H9 (cell line): ENCODE measurements at regions not wholly inside any gene's neighbourhood (a gene's known extent, or its start where the extent isn't known, plus 50 kb on each side); places are given as distances from the start of the nearest gene placed in this dataset.

Source experiments
- DNase-seq: peaks from one replicate; pipeline ENCODE4 v3.0.0-alpha.2; 2017
- H2AFZ ChIP-seq: one replicate; pipeline ENCODE4 v1.6.1; 2013; ENCODE audit warnings: mild to moderate bottlenecking, low read length, control low read depth, moderate library complexity
- H2AK5ac ChIP-seq: 2 replicates; pipeline ENCODE4 v1.6.1; 2013; ENCODE audit warnings: low read length, control low read depth, mixed read lengths; ENCODE audit not compliant: insufficient read length
- H2BK120ac ChIP-seq: one replicate; pipeline ENCODE4 v1.6.1; 2013; ENCODE audit warnings: low read depth, mild to moderate bottlenecking, low read length, control low read depth, inconsistent platforms; ENCODE audit not compliant: poor library complexity, severe bottlenecking
- H2BK12ac ChIP-seq: 2 replicates; pipeline ENCODE4 v1.6.1; 2013; ENCODE audit warnings: low read length, control low read depth, mixed read lengths, low read depth; ENCODE audit not compliant: insufficient read length
- H2BK15ac ChIP-seq: 2 replicates; pipeline ENCODE4 v1.6.1; 2013; ENCODE audit warnings: low read depth, low read length, control low read depth
- H2BK20ac ChIP-seq: one replicate; pipeline ENCODE4 v1.6.1; 2013; ENCODE audit warnings: low read depth, mild to moderate bottlenecking, low read length, control low read depth, inconsistent platforms; ENCODE audit not compliant: poor library complexity, severe bottlenecking
- H2BK5ac ChIP-seq: 2 replicates; pipeline ENCODE4 v1.6.1; 2013; ENCODE audit warnings: low read length, control low read depth, mixed read lengths; ENCODE audit not compliant: insufficient read length
- H3K14ac ChIP-seq: 2 replicates; pipeline ENCODE4 v1.6.1; 2013; ENCODE audit warnings: low read length, control low read depth; ENCODE audit not compliant: insufficient read depth
- H3K18ac ChIP-seq: 2 replicates; pipeline ENCODE4 v1.6.1; 2013; ENCODE audit warnings: low read depth, mild to moderate bottlenecking, mixed read lengths, low read length, control low read depth; ENCODE audit not compliant: insufficient read length
- H3K23ac ChIP-seq: 2 replicates; pipeline ENCODE4 v1.6.1; 2013; ENCODE audit warnings: low read length, control low read depth, mixed read lengths, low read depth; ENCODE audit not compliant: insufficient read length
- H3K23me2 ChIP-seq: 2 replicates; pipeline ENCODE4 v1.6.1; 2013; ENCODE audit warnings: low read depth, mild to moderate bottlenecking, mixed read lengths, low read length, control low read depth; ENCODE audit not compliant: insufficient read length, poor library complexity, severe bottlenecking
- H3K27ac ChIP-seq: 2 replicates; pipeline ENCODE4 v1.5.1; 2013; ENCODE audit warnings: low read length, control low read depth, mixed read lengths, low read depth; ENCODE audit not compliant: insufficient read length
- H3K27me3 ChIP-seq: 2 replicates; pipeline ENCODE4 v1.6.1; 2013; ENCODE audit warnings: low read length, control low read depth, inconsistent platforms; ENCODE audit not compliant: insufficient read depth
- H3K4ac ChIP-seq: 2 replicates; pipeline ENCODE4 v1.6.1; 2013; ENCODE audit warnings: low read depth, mild to moderate bottlenecking, control low read depth, inconsistent platforms, low read length, moderate library complexity
- H3K4me1 ChIP-seq: 2 replicates; pipeline ENCODE4 v1.6.1; 2013; ENCODE audit warnings: low read length, control low read depth, inconsistent platforms; ENCODE audit not compliant: insufficient read depth
- H3K4me2 ChIP-seq: 2 replicates; pipeline ENCODE4 v1.6.1; 2013; ENCODE audit warnings: low read length, control low read depth, mixed read lengths; ENCODE audit not compliant: insufficient read length, insufficient read depth
- H3K56ac ChIP-seq: 2 replicates; pipeline ENCODE4 v1.6.1; 2013; ENCODE audit warnings: low read depth, mild to moderate bottlenecking, mixed read lengths, low read length, control low read depth; ENCODE audit not compliant: insufficient read length
- H3K79me1 ChIP-seq: 2 replicates; pipeline ENCODE4 v1.6.1; 2013; ENCODE audit warnings: low read depth, mild to moderate bottlenecking, moderate library complexity, low read length, control low read depth, inconsistent platforms; ENCODE audit not compliant: insufficient read depth, poor library complexity, severe bottlenecking
- H3K79me2 ChIP-seq: 2 replicates; pipeline ENCODE4 v1.6.1; 2013; ENCODE audit warnings: low read length, control low read depth, inconsistent platforms; ENCODE audit not compliant: insufficient read depth
- H3K9ac ChIP-seq: 2 replicates; pipeline ENCODE4 v1.6.1; 2013; ENCODE audit warnings: low read length, control low read depth, mixed read lengths; ENCODE audit not compliant: insufficient read length; ENCODE audit errors: extremely low read depth
- H3K9me3 ChIP-seq: one replicate; pipeline ENCODE4 v1.6.1; 2013; ENCODE audit warnings: low read depth, low read length, inconsistent platforms; ENCODE audit not compliant: control insufficient read depth
- H3T11ph ChIP-seq: one replicate; pipeline ENCODE4 v1.6.1; 2013; ENCODE audit warnings: mild to moderate bottlenecking, low read length, control low read depth, inconsistent platforms
- H4K20me1 ChIP-seq: one replicate; pipeline ENCODE4 v1.6.1; 2013; ENCODE audit not compliant: control insufficient read depth, insufficient read length, insufficient read depth
- H4K5ac ChIP-seq: 2 replicates; pipeline ENCODE4 v1.6.1; 2013; ENCODE audit warnings: low read depth, mild to moderate bottlenecking, mixed read lengths, low read length, control low read depth; ENCODE audit not compliant: insufficient read length
- H4K8ac ChIP-seq: replicated peaks from 2 replicates; pipeline ENCODE4 v1.6.1; 2013; ENCODE audit warnings: low read length, control low read depth, mixed read lengths, low read depth; ENCODE audit not compliant: insufficient read length
- H4K91ac ChIP-seq: 2 replicates; pipeline ENCODE4 v1.6.1; 2013; ENCODE audit warnings: low read depth, mild to moderate bottlenecking, moderate library complexity, mixed read lengths, low read length, control low read depth; ENCODE audit not compliant: insufficient read length
- H3K27ac Mint-ChIP-seq, 3 experiments: 2 replicates in 2 of 3; 3 replicates in 1 of 3; pipeline ENCODE4 v1.8.0; 2020 to 2021; ENCODE audit warnings: mixed read lengths in 3 of 3, mild to moderate bottlenecking in 1 of 3, moderate library complexity in 1 of 3
- H3K27me3 Mint-ChIP-seq: 2 replicates; pipeline ENCODE4 v1.8.0; 2021; ENCODE audit warnings: low read depth, mild to moderate bottlenecking, moderate library complexity, mixed read lengths
- H3K36me3 Mint-ChIP-seq, 3 experiments: 2 replicates in 2 of 3; 3 replicates in 1 of 3; pipeline ENCODE4 v1.8.0; 2020 to 2021; ENCODE audit warnings: low read depth in 3 of 3, mixed read lengths in 3 of 3; ENCODE audit not compliant: insufficient read depth in 1 of 3
- H3K4me1 Mint-ChIP-seq, 2 experiments: 2 replicates each; pipeline ENCODE4 v1.8.0; 2020; ENCODE audit warnings: mixed read lengths in 2 of 2
- H3K4me3 Mint-ChIP-seq, 2 experiments: 2 replicates in 1 of 2; 3 replicates in 1 of 2; pipeline ENCODE4 v1.8.0; 2020 to 2021; ENCODE audit warnings: mild to moderate bottlenecking in 2 of 2, mixed read lengths in 2 of 2, moderate library complexity in 1 of 2
- H3K9me3 Mint-ChIP-seq, 2 experiments: 2 replicates in 1 of 2; 3 replicates in 1 of 2; pipeline ENCODE4 v1.8.0; 2020; ENCODE audit warnings: mild to moderate bottlenecking in 2 of 2, mixed read lengths in 2 of 2, moderate library complexity in 1 of 2
- WGBS: extraction: QIAGEN DNeasy Blood & Tissue Kit; methylation state at CpG from one replicate; pipeline ENCODE4 v1.1.7; 2013; ENCODE audit warnings: missing lambda C conversion rate, low lambda C conversion rate, mixed read lengths; ENCODE audit not compliant: insufficient read length; ENCODE audit errors: extremely low coverage; 5-methylcytosine and 5-hydroxymethylcytosine counted together
- TF ChIP-seq, protein P1 (sequence below): fragments of 200-600 bp; sonication (generic); conservative IDR thresholded peaks from 3 replicates; pipeline ENCODE4 v1.8.0; 2021; ENCODE audit warnings: antibody characterized with exemption, mild to moderate bottlenecking

GRCh38 chr9:74064702-74065101, 432.4 kb upstream of the RORB start:
- H2BK120ac ChIP-seq = no peak overlapping the region
- H2BK12ac ChIP-seq = no peak overlapping the region
- no peak overlapping the region for H3K18ac ChIP-seq
- H3K56ac ChIP-seq = no peak overlapping the region
- no peak overlapping the region for H4K8ac ChIP-seq
- no peaks in the 10 kb centered on the region; a peak in 1 of 4 replicates for H3K4me1 Mint-ChIP-seq
- no peak overlapping the region for H4K91ac ChIP-seq
- peaks cover 6 to 20% (median 10%) of the 10 kb centered on the region in 3 experiments; a peak in 5 of 7 replicates for H3K36me3 Mint-ChIP-seq
- H3K14ac ChIP-seq = no peak overlapping the region
- H2BK5ac ChIP-seq = no peak overlapping the region
- H4K20me1 ChIP-seq = no peaks in the 10 kb centered on the region
- no peak overlapping the region for H3K23ac ChIP-seq
- H2AFZ ChIP-seq = no peak overlapping the region
- no CpG with 5 or more reads among the region's 2 CpGs for WGBS
- peaks cover 2% of the 10 kb centered on the region; the same call in 1 of the 2 replicates for H3K79me2 ChIP-seq
- H3K4me3 Mint-ChIP-seq = no peak overlapping the region
- no peaks in the 10 kb centered on the region for H3K79me1 ChIP-seq
- H2AK5ac ChIP-seq = no peak overlapping the region
- H3K27ac Mint-ChIP-seq = no peak overlapping the region
- H3K9ac ChIP-seq = no peak overlapping the region
- H3K27me3 ChIP-seq = no peaks in the 10 kb centered on the region
- no peak for DNase-seq
- no peak overlapping the region for H3K27ac ChIP-seq
- no peak overlapping the region for H3T11ph ChIP-seq
- H3K9me3 Mint-ChIP-seq = peaks cover 3% of the 10 kb centered on the region in 2 experiments; a peak in 4 of 5 replicates
- H3K4ac ChIP-seq = no peak overlapping the region
- H2BK20ac ChIP-seq = no peak overlapping the region
- no peak overlapping the region for H3K4me2 ChIP-seq
- H3K23me2 ChIP-seq = no peaks in the 10 kb centered on the region
- TF ChIP-seq, protein P1, sequence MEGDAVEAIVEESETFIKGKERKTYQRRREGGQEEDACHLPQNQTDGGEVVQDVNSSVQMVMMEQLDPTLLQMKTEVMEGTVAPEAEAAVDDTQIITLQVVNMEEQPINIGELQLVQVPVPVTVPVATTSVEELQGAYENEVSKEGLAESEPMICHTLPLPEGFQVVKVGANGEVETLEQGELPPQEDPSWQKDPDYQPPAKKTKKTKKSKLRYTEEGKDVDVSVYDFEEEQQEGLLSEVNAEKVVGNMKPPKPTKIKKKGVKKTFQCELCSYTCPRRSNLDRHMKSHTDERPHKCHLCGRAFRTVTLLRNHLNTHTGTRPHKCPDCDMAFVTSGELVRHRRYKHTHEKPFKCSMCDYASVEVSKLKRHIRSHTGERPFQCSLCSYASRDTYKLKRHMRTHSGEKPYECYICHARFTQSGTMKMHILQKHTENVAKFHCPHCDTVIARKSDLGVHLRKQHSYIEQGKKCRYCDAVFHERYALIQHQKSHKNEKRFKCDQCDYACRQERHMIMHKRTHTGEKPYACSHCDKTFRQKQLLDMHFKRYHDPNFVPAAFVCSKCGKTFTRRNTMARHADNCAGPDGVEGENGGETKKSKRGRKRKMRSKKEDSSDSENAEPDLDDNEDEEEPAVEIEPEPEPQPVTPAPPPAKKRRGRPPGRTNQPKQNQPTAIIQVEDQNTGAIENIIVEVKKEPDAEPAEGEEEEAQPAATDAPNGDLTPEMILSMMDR = no peak
- H2BK15ac ChIP-seq = no peak overlapping the region
- no peaks in the 10 kb centered on the region for H3K4me1 ChIP-seq
- H3K9me3 ChIP-seq = no peaks in the 10 kb centered on the region
- H4K5ac ChIP-seq = no peak overlapping the region
- no peaks in the 10 kb centered on the region for H3K27me3 Mint-ChIP-seq
